K562 (cell line): ENCODE measurements at regions not wholly inside any gene's neighbourhood (a gene's known extent, or its start where the extent isn't known, plus 50 kb on each side); places are given as distances from the start of the nearest gene placed in this dataset.
A peak's percentile ranks its signal among the peaks of the same experiment; 100 is the strongest.

Experiments used
- ATAC-seq: fragments of 200-7000 bp; cut with Tn5 transposase; 3 replicates; pipeline ENCODE4 v1.9.1; 2020; ENCODE audit warnings: moderate library complexity
- BruUV-seq: library from RNA; stranded (reverse); fragments of 400-500 nt; replicated peaks from 2 replicates; lab custom pipeline; 2021; lab: Mats Ljungman, UMichigan
- CTCF ChIA-PET: fragments of 300-600 bp; formaldehyde crosslinking; extraction: SDS; loops from one replicate; lab custom pipeline; 2021; ENCODE audit warnings: low intra/inter-chr PET ratio; lab: Yijun Ruan, JAX
- POLR2A ChIA-PET: fragments of 300-600, 350-650 bp; sonication (Branson Sonifier 250); formaldehyde crosslinking; extraction: SDS; loops from one replicate; lab custom pipeline; 2021; ENCODE audit warnings: antibody characterized with exemption, inconsistent platforms; lab: Yijun Ruan, JAX
- DNase-seq, 4 experiments: peaks; one replicate each; pipeline versions ENCODE4 v3.0.0 to v3.0.0-alpha.2; 2011 to 2018; ENCODE audit warnings: low spot score in 3 of 4, mixed read lengths in 3 of 4; ENCODE audit errors: extremely low read depth in 1 of 4
- FAIRE-seq: peaks from 2 replicates; lab custom pipeline; 2011; peaks lifted over from hg19 to GRCh38; lab: Jason Lieb, UNC
- H2AFZ ChIP-seq: 2 replicates; pipeline ENCODE4 v1.6.0; 2011; ENCODE audit warnings: low read depth, low read length, control low read depth, inconsistent platforms
- H3K27ac ChIP-seq: fragments of 200-600 bp; 3 replicates; pipeline ENCODE4 v1.8.0; 2011; ENCODE audit warnings: low read depth, mild to moderate bottlenecking, control low read depth, inconsistent platforms, low read length, moderate library complexity, mixed read lengths; ENCODE audit errors: extremely low read depth
- H3K27me3 ChIP-seq, 2 experiments: fragments of 300-600 bp in 1 of 2; 2 replicates in 1 of 2; 3 replicates in 1 of 2; pipeline versions ENCODE4 v1.6.0 to v1.8.0; 2011; ENCODE audit warnings: inconsistent platforms in 2 of 2, low read length in 2 of 2, mild to moderate bottlenecking in 1 of 2, mixed read lengths in 1 of 2, moderate library complexity in 1 of 2; ENCODE audit not compliant: control insufficient read depth in 2 of 2, insufficient read depth in 2 of 2
- H3K36me3 ChIP-seq: fragments of 300-600 bp; 3 replicates; pipeline ENCODE4 v1.8.0; 2011; ENCODE audit warnings: mild to moderate bottlenecking, low read length, inconsistent platforms; ENCODE audit not compliant: control insufficient read depth, insufficient read depth
- H3K4me1 ChIP-seq, 2 experiments: fragments of 200-600 bp in 1 of 2; replicated peaks in 1 of 2; 2 replicates in 1 of 2; 3 replicates in 1 of 2; pipeline versions ENCODE4 v1.5.1 to v1.8.0; 2011; ENCODE audit warnings: inconsistent platforms in 2 of 2, low read length in 2 of 2, mild to moderate bottlenecking in 1 of 2, mixed read lengths in 1 of 2, moderate library complexity in 1 of 2; ENCODE audit not compliant: control insufficient read depth in 2 of 2, insufficient read depth in 2 of 2
- H3K4me2 ChIP-seq: 2 replicates; pipeline ENCODE4 v1.6.1; 2011; ENCODE audit warnings: low read length, control low read depth, inconsistent platforms, mixed read lengths; ENCODE audit not compliant: insufficient read depth
- H3K4me3 ChIP-seq: fragments of 200-600 bp; sonication (generic), shearing (Covaris generic); 2 replicates; pipeline ENCODE4 v1.5.1; 2016; ENCODE audit warnings: control low read depth, inconsistent platforms
- H3K79me2 ChIP-seq: fragments of 200-600 bp; 3 replicates; pipeline ENCODE4 v1.8.0; 2011; ENCODE audit warnings: low read length, inconsistent platforms; ENCODE audit not compliant: control insufficient read depth, insufficient read depth
- H3K9ac ChIP-seq, 2 experiments: 2 replicates each; pipeline versions ENCODE4 v1.6.0 to v1.6.1; 2011; ENCODE audit warnings: low read depth in 2 of 2, low read length in 2 of 2, control low read depth in 1 of 2, inconsistent platforms in 1 of 2, mild to moderate bottlenecking in 1 of 2, mixed read lengths in 1 of 2; ENCODE audit not compliant: insufficient read depth in 1 of 2
- H3K9me1 ChIP-seq: one replicate; pipeline ENCODE4 v1.6.0; 2011; ENCODE audit warnings: inconsistent platforms, mild to moderate bottlenecking, low read length, moderate library complexity; ENCODE audit not compliant: control insufficient read depth, insufficient read depth
- H3K9me3 ChIP-seq: replicated peaks from 2 replicates; pipeline ENCODE4 v1.5.1; 2011; ENCODE audit warnings: low read depth, low read length, inconsistent platforms; ENCODE audit not compliant: control insufficient read depth, insufficient read depth
- H4K20me1 ChIP-seq: replicated peaks from 2 replicates; pipeline ENCODE4 v1.6.1; 2011; ENCODE audit warnings: low read length, inconsistent platforms, mixed read lengths; ENCODE audit not compliant: control insufficient read depth, insufficient read depth
- ATF7 ChIP-seq: fragments of 450-650 bp; IDR thresholded peaks from 2 replicates; pipeline ENCODE4 v1.7.1; 2014; ENCODE audit warnings: mild to moderate bottlenecking, moderate library complexity
- FOXA1 ChIP-seq: fragments of 450-650 bp; IDR thresholded peaks from 2 replicates; pipeline ENCODE4 v1.6.1; 2016; ENCODE audit warnings: mild to moderate bottlenecking, borderline replicate concordance
- KLF16 ChIP-seq: IDR thresholded peaks from 2 replicates; pipeline ENCODE4 v1.6.1; 2016; ENCODE audit warnings: antibody characterized with exemption
- MAX ChIP-seq: sonication (generic); formaldehyde crosslinking; IDR thresholded peaks from 2 replicates; pipeline ENCODE4 v1.9.0; 2022; ENCODE audit warnings: mild to moderate bottlenecking, missing genetic modification reagents
- NFIC ChIP-seq: fragments of 450-650 bp; IDR thresholded peaks from 2 replicates; pipeline ENCODE4 v1.6.1; 2017; ENCODE audit warnings: mild to moderate bottlenecking, inconsistent platforms
- NFIX ChIP-seq: fragments of 250-450 bp; sonication (Bioruptor Pico); IDR thresholded peaks from 2 replicates; pipeline ENCODE4 v1.4.0; 2020; ENCODE audit warnings: low read depth, mild to moderate bottlenecking, moderate library complexity
- NRF1 ChIP-seq, 2 experiments: fragments of 450-650 bp; IDR thresholded peaks in 1 of 2; conservative IDR thresholded peaks in 1 of 2; 2 replicates each; pipeline ENCODE4 v1.6.1; 2014; ENCODE audit warnings: mild to moderate bottlenecking in 2 of 2
- POLR2A ChIP-seq: fragments of 450-650 bp; conservative IDR thresholded peaks from 2 replicates; pipeline ENCODE4 v1.6.1; 2016
- RBM22 ChIP-seq: fragments of 200-400 bp; formaldehyde crosslinking; IDR thresholded peaks from 2 replicates; pipeline ENCODE4 v1.6.1; 2018; ENCODE audit warnings: low read length, low read depth; ENCODE audit not compliant: poor library complexity, severe bottlenecking
- USF1 ChIP-seq: sonication (generic); formaldehyde crosslinking; IDR thresholded peaks from 2 replicates; pipeline ENCODE4 v1.9.0; 2022; ENCODE audit warnings: mild to moderate bottlenecking, missing genetic modification reagents
- ZBTB34 ChIP-seq: fragments of 250-450 bp; sonication (Bioruptor Pico); IDR thresholded peaks from 2 replicates; pipeline ENCODE4 v1.8.0; 2021; ENCODE audit warnings: mild to moderate bottlenecking, moderate library complexity
- ZNF12 ChIP-seq: sonication (generic); formaldehyde crosslinking; IDR thresholded peaks from 2 replicates; pipeline ENCODE4 v1.4.0; 2020; ENCODE audit warnings: mild to moderate bottlenecking, missing genetic modification reagents
- WGBS: fragments of 100-300 bp; shearing (Covaris generic); methylation state at CpG from one replicate; pipeline ENCODE4 v1.1.6; 2016; ENCODE audit warnings: low coverage, mixed read lengths; ENCODE audit not compliant: insufficient coverage; ENCODE audit errors: missing lambda C conversion rate; 5-methylcytosine and 5-hydroxymethylcytosine counted together
- in situ Hi-C: fragments of 300-500 bp; cut with MboI; formaldehyde crosslinking; loops from 4 replicates; pipeline ENCODE4 v1.15.0; 2018; ENCODE audit warnings: inconsistent platforms, mixed read lengths
- intact Hi-C: fragments of 100-400 bp; cut with micrococcal nuclease; formaldehyde crosslinking; loops from 2 replicates; pipeline ENCODE4 v1.14.2; 2022

- H2AFZ ChIP-seq: no peak overlapping the region
- H3K27ac ChIP-seq: no peak overlapping the region
- ATAC-seq (no peak), DNase-seq (no peak), FAIRE-seq (no peak)
- ChIA-PET CTCF (no interaction called here), POLR2A (no interaction called here)
- no peaks in the 10 kb centered on the region for H3K9me1 ChIP-seq
- H3K27me3 ChIP-seq: no peaks in the 10 kb centered on the region
- no peak overlapping the region for H3K4me2 ChIP-seq
- H4K20me1 ChIP-seq: no peaks in the 10 kb centered on the region
- intact Hi-C loops (no loop called here), in situ Hi-C loops (no loop called here)
- 0% methylated on average over 4 of the region's 4 CpGs for WGBS
- H3K4me1 ChIP-seq: no peaks in the 10 kb centered on the region
- no peak overlapping the region for H3K4me3 ChIP-seq
- BruUV-seq: no TSS peak
- TF ChIP-seq ATF7 (no peak), NFIX (peak; percentile 58), NFIC (peak; percentile 77)
- H3K9ac ChIP-seq: no peak overlapping the region
- H3K36me3 ChIP-seq: no peaks in the 10 kb centered on the region
- no peaks in the 10 kb centered on the region for H3K9me3 ChIP-seq
- H3K79me2 ChIP-seq: no peaks in the 10 kb centered on the region
Measured at GRCh38 chr2:16853088-16853487, 187.5 kb upstream of the CYRIA start.

- in situ Hi-C loops (no loop called here), intact Hi-C loops (no loop called here)
- no peak for DNase-seq
- POLR2A ChIA-PET: no interaction called here
- Histone ChIP-seq H3K9me3 (no peaks in the 10 kb centered on the region), H3K9me1 (no peaks in the 10 kb centered on the region), H3K79me2 (no peaks in the 10 kb centered on the region), H2AFZ (no peak overlapping the region), H3K27ac (no peak overlapping the region), H3K4me1 (no peaks in the 10 kb centered on the region), H3K4me3 (no peak overlapping the region), H3K4me2 (no peak overlapping the region), H3K36me3 (no peaks in the 10 kb centered on the region), H3K27me3 (no peaks in the 10 kb centered on the region), H3K9ac (no peak overlapping the region), H4K20me1 (no peaks in the 10 kb centered on the region)
- no TSS peak for BruUV-seq
- 0% methylated on average over 2 of the region's 2 CpGs for WGBS
- ATAC-seq: no peak
- CTCF ChIA-PET: no interaction called here
- no peak for FAIRE-seq
- TF ChIP-seq USF1 (no peak), MAX (CRISPR knock-in tag) (no peak), ZBTB34 (CRISPR knock-in tag) (no peak), KLF16 (no peak), POLR2A (no peak), ZNF12 (CRISPR knock-in tag) (no peak), FOXA1 (no peak), NRF1 (conservative IDR thresholded peaks at IDR 0.05 in 1 of 2, IDR thresholded peaks at IDR 0.05 in 1 of 2) (no peak), RBM22 (no peak)
Measured at GRCh38 chr2:16852651-16853050, 187.0 kb upstream of the CYRIA start.
